Esophagus squamous epithelium (tissue), 5 donors: ENCODE measurements at regions not wholly inside any gene's neighbourhood (a gene's known extent, or its start where the extent isn't known, plus 50 kb on each side); places are given as distances from the start of the nearest gene placed in this dataset.
"Not testable (repeated sequence)": the region's sequence is repeated elsewhere in the genome, so short reads cannot be mapped to it uniquely, and the experiment has no call there.

ENCODE experiments used
- DNase-seq: peaks from one replicate; lab custom pipeline; 2025; lab: John Stamatoyannopoulos, UW
- H3K27ac ChIP-seq, 4 donors: fragments of 200-600 bp; sonication (generic); one replicate each; pipeline ENCODE4 v1.5.1; 2016 to 2019; ENCODE audit warnings: mild to moderate bottlenecking in 1 of 4
- H3K27me3 ChIP-seq, 4 donors: fragments of 200-600 bp; sonication (generic); 1 replicate in 3 of 4; 2 replicates in 1 of 4; pipeline versions ENCODE4 v1.5.1 to v1.6.0; 2017 to 2021; ENCODE audit warnings: antibody characterized with exemption in 1 of 4
- H3K36me3 ChIP-seq, 3 donors: fragments of 200-600 bp; sonication (generic); one replicate each; pipeline ENCODE4 v1.5.1; 2016 to 2019
- H3K4me1 ChIP-seq, 3 donors: fragments of 200-600 bp; sonication (generic); one replicate each; pipeline ENCODE4 v1.5.1; 2017 to 2019
- H3K4me3 ChIP-seq, 4 donors: fragments of 200-600 bp; sonication (generic); 1 replicate in 3 of 4; 2 replicates in 1 of 4; pipeline ENCODE4 v1.5.1; 2016 to 2019; ENCODE audit warnings: mild to moderate bottlenecking in 2 of 4, moderate library complexity in 1 of 4
- H3K9me3 ChIP-seq, 3 donors: fragments of 200-600 bp; sonication (generic); one replicate each; pipeline ENCODE4 v1.5.1; 2016 to 2019
- CTCF ChIP-seq, 6 experiments: fragments of 450-650 bp in 4 of 6; fragments of 200-600 bp in 2 of 6; sonication (generic) in 2 of 6; IDR thresholded peaks; one replicate each; pipeline ENCODE4 v1.5.1; 2016 to 2019; ENCODE audit warnings: antibody characterized with exemption in 6 of 6, mild to moderate bottlenecking in 4 of 6, moderate library complexity in 4 of 6
- POLR2A ChIP-seq, 4 donors: fragments of 450-650 bp; IDR thresholded peaks; one replicate each; pipeline ENCODE4 v1.6.1; 2017; ENCODE audit warnings: antibody characterized with exemption in 4 of 4, mild to moderate bottlenecking in 4 of 4, moderate library complexity in 3 of 4
- WGBS, 2 donors: methylation state at CpG; one replicate each; pipeline ENCODE4 v1.1.5; 2018; 5-methylcytosine and 5-hydroxymethylcytosine counted together
- intact Hi-C: fragments of 100-400 bp; cut with DNase I; formaldehyde crosslinking; loops from one replicate; pipeline ENCODE4 v1.15.0; 2022
- donor health status: DM: yes; HTN: yes; CAD: no.

DNA sequence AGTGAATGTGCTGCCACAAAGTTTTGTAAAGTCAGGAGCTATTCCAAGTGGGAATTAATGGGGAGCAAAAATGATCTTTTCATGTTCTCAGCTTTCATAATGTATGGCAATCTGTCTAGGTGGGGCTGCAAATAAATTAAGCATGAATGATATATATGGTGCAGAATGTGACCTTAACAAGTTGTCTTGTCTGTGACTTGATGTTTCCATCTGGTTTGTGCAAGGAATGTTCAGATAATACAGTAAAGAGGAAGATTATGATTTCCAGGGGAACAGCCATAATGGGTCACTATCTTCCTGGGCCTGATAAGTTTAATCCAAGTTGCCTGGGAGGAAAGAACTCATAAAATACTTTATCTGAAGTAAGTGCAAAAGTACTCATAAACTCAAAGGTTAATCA is 1815.8 kb upstream of the FLRT2 start:
- no peak for DNase-seq
- no peak overlapping the region for H3K4me3 ChIP-seq
- intact Hi-C loops = no loop called here

DNA sequence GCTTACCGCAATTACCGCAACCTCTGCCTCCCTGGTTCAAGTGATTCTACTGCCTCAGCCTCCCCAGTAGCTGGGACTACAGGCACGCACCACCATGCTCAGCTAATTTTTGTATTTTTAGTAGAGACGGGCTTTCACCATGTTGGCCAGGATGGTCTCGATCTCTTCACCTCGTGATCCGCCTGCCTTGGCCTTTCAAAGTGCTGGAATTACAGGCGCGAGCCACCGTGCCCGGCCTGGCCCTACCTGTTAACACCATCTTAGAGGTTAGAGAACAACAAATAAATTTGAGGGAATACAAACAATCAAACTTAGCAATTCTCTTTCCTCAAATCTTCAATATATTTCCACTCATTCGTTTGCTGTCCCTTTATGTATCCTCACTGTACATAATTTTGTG is 1810.5 kb upstream of the FLRT2 start:
- H3K27me3 ChIP-seq, H3K4me1 ChIP-seq, DNase-seq, intact Hi-C loops, H3K27ac ChIP-seq, H3K4me3 ChIP-seq, H3K9me3 ChIP-seq, H3K36me3 ChIP-seq: not testable (repeated sequence)
- 86 to 94% methylated on average over 10 to 11 of the region's 12 CpGs for WGBS, 2 donors

More for the DNA sequence above, 1815.8 kb upstream of the FLRT2 start:
- Histone ChIP-seq H3K36me3 (no peaks in the 10 kb centered on the region), H3K27ac (no peak overlapping the region), H3K9me3 (no peaks in the 10 kb centered on the region), H3K27me3 (no peaks in the 10 kb centered on the region), H3K4me1 (no peaks in the 10 kb centered on the region)
- TF ChIP-seq POLR2A (IDR thresholded peaks at IDR 0.05) (no peak), CTCF (IDR thresholded peaks at IDR 0.05) (no peak)

DNA sequence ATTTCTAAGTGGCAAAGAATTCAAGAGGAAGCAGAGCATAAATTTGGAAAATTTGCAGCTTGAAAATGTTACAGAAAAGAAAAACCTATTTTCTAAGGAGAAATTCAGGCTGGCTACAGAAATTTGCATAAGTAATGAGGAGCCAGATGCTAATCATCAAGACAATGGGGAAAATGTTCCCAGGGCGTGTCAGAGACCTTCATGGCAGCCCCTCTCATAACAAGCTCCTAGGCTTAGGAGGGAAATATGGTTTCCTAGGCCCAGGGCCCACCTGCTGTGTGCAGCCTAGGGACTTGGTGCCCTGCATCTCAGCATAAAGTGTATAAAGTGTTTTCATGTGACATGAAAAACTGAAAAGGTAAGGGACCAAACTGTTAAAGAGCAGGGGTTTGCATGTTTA is 1796.3 kb upstream of the FLRT2 start:
- TF ChIP-seq POLR2A (IDR thresholded peaks at IDR 0.05) = no peak
- no peak for TF ChIP-seq CTCF (IDR thresholded peaks at IDR 0.05)
- no peaks in the 10 kb centered on the region for H3K36me3 ChIP-seq
- no peaks in the 10 kb centered on the region for H3K9me3 ChIP-seq
- no peak for DNase-seq
- no peak overlapping the region for H3K4me3 ChIP-seq
- 50% methylated on average over 1 of the region's 1 CpG for WGBS, 2 donors
- intact Hi-C loops = no loop called here
- H3K4me1 ChIP-seq = no peaks in the 10 kb centered on the region
- no peak overlapping the region for H3K27ac ChIP-seq
- no peaks in the 10 kb centered on the region for H3K27me3 ChIP-seq

- no peaks in the 10 kb centered on the region for H3K9me3 ChIP-seq
- no peaks in the 10 kb centered on the region for H3K36me3 ChIP-seq
- H3K27me3 ChIP-seq = no peaks in the 10 kb centered on the region
- no peak overlapping the region for H3K4me3 ChIP-seq
- intact Hi-C loops = no loop called here
- DNase-seq = no peak
- WGBS, 2 donors = 68 to 71% methylated on average over 7 of the region's 7 CpGs
- H3K4me1 ChIP-seq = no peaks in the 10 kb centered on the region
- TF ChIP-seq CTCF (IDR thresholded peaks at IDR 0.05) (no peak), POLR2A (IDR thresholded peaks at IDR 0.05) (no peak)
- H3K27ac ChIP-seq = no peak overlapping the region
Measured at GRCh38 chr14:83734431-83734830, 1795.5 kb upstream of the FLRT2 start.

DNA sequence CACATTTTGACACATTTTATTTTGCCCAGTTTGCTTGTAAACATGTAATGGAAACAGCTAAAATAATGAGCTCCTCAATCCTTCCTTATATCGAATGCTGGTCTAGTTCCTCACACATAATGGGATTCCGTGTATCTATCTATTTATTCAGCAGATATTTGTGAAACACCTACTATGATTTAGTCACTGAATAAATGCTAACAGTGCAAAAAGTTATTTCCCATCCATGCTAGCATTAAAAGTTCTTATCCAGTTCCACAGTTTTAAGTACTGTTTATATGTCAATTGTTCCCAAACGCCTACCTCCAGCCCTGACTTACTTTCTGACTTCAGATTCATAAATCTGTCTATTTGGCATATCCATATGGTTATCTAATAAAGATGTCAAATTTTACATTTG is 1788.7 kb upstream of the FLRT2 start:
- 79 to 84% methylated on average over 3 of the region's 3 CpGs for WGBS, 2 donors
- no peak overlapping the region for H3K4me3 ChIP-seq
- no peaks in the 10 kb centered on the region for H3K36me3 ChIP-seq
- no peaks in the 10 kb centered on the region for H3K9me3 ChIP-seq
- H3K27me3 ChIP-seq = no peaks in the 10 kb centered on the region
- DNase-seq = no peak
- no peak overlapping the region for H3K27ac ChIP-seq
- intact Hi-C loops = no loop called here
- no peaks in the 10 kb centered on the region for H3K4me1 ChIP-seq
- TF ChIP-seq POLR2A (IDR thresholded peaks at IDR 0.05) (no peak), CTCF (IDR thresholded peaks at IDR 0.05) (no peak)

DNA sequence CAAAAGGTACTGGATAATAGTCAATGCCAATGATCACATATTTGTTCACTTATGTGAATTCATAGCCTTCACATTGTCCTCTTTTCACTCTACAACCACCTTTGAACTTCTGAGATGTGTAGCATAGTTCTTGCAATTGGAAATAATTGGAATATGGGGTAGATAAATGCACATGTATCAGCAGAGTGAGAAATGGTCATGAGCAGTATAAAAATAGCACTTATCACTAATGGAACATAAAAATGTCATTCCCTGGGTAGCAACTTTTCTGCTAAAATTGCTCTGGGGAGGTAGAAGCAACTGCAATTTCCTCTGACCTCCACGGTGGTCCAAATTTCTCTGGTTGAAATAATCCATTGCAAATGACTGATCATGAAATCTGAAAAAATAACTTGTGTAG is 1785.7 kb upstream of the FLRT2 start:
- 71 to 77% methylated on average over 1 of the region's 1 CpG for WGBS, 2 donors
- intact Hi-C loops = no loop called here
- Histone ChIP-seq H3K4me1 (no peaks in the 10 kb centered on the region), H3K27me3 (no peaks in the 10 kb centered on the region), H3K36me3 (no peaks in the 10 kb centered on the region), H3K9me3 (no peaks in the 10 kb centered on the region), H3K4me3 (no peak overlapping the region), H3K27ac (no peak overlapping the region)
- TF ChIP-seq POLR2A (IDR thresholded peaks at IDR 0.05) = no peak
- TF ChIP-seq CTCF (IDR thresholded peaks at IDR 0.05) = no peak
- no peak for DNase-seq
